GM18861 (cell line): ENCODE measurements at regions not wholly inside any gene's neighbourhood (a gene's known extent, or its start where the extent isn't known, plus 50 kb on each side); places are given as distances from the start of the nearest gene placed in this dataset.

ENCODE experiments used
- ATAC-seq: cut with Tn5 transposase; IDR thresholded peaks from one replicate; pipeline ENCODE4 v1.9.1; 2021; ENCODE audit not compliant: unreplicated experiment

GRCh38 chr20:12265662-12266061 is 348.0 kb downstream of the BTBD3 start:
- no peak for ATAC-seq

GRCh38 chr20:12269579-12269978 is 351.9 kb downstream of the BTBD3 start:
- no peak for ATAC-seq

- ATAC-seq, result no peak
Observed at GRCh38 chr20:12270863-12271262, 353.2 kb downstream of the BTBD3 start.

GRCh38 chr20:12276011-12276673 is 358.4 kb downstream of the BTBD3 start:
- ATAC-seq, result no peak

GRCh38 chr20:12287575-12287974 is 369.9 kb downstream of the BTBD3 start:
- ATAC-seq, result no peak

- no peak for ATAC-seq
Observed at GRCh38 chr20:12289465-12289864, 371.8 kb downstream of the BTBD3 start.

- ATAC-seq, result no peak
Observed at GRCh38 chr20:12291386-12291785, 373.7 kb downstream of the BTBD3 start.

- ATAC-seq, result no peak
Observed at GRCh38 chr20:12293900-12294299, 376.2 kb downstream of the BTBD3 start.

GRCh38 chr20:12294678-12295077 is 377.0 kb downstream of the BTBD3 start:
- ATAC-seq, result no peak

GRCh38 chr20:12305188-12305950 is 387.7 kb downstream of the BTBD3 start:
- ATAC-seq, result no peak

GRCh38 chr20:12306107-12306506 is 388.4 kb downstream of the BTBD3 start:
- no peak for ATAC-seq

- no peak for ATAC-seq
Observed at GRCh38 chr20:12311094-12311865, 393.6 kb downstream of the BTBD3 start.

GRCh38 chr20:12315652-12316051 is 398.0 kb downstream of the BTBD3 start:
- ATAC-seq, result no peak

- ATAC-seq, result no peak
Observed at GRCh38 chr20:12316794-12317193, 399.1 kb downstream of the BTBD3 start.

- ATAC-seq, result no peak
Observed at GRCh38 chr20:12317433-12317832, 399.7 kb downstream of the BTBD3 start.

GRCh38 chr20:12318043-12318442 is 400.4 kb downstream of the BTBD3 start:
- ATAC-seq, result no peak

- ATAC-seq, result no peak
Observed at GRCh38 chr20:12321736-12322135, 404.0 kb downstream of the BTBD3 start.

- ATAC-seq, result no peak
Observed at GRCh38 chr20:12327205-12327604, 409.5 kb downstream of the BTBD3 start.

GRCh38 chr20:12331236-12331635 is 413.5 kb downstream of the BTBD3 start:
- ATAC-seq, result no peak

- ATAC-seq, result no peak
Observed at GRCh38 chr20:12337601-12338000, 419.9 kb downstream of the BTBD3 start.

GRCh38 chr20:12345978-12346377 is 428.3 kb downstream of the BTBD3 start:
- ATAC-seq, result no peak

GRCh38 chr20:12353842-12354241 is 436.1 kb downstream of the BTBD3 start:
- no peak for ATAC-seq
